ENCODE measurements at regions not wholly inside any gene's neighbourhood (a gene's known extent, or its start where the extent isn't known, plus 50 kb on each side); places are given as distances from the start of the nearest gene placed in this dataset.

GRCh38 chr13:82917984-82918383 is 964.3 kb downstream of the SLITRK1 start:
- H3K36me3 ChIP-seq, result no peaks in the 10 kb centered on the region
- no peak overlapping the region for H3K27ac ChIP-seq
- no peaks in the 10 kb centered on the region for H3K4me1 ChIP-seq
- H3K4me3 ChIP-seq, result no peak overlapping the region
- DNase-seq, result no peak
- H3K27me3 ChIP-seq, result no peaks in the 10 kb centered on the region
- no peaks in the 10 kb centered on the region for H3K9me3 ChIP-seq (replicated peaks)

- Histone ChIP-seq H3K4me1 (no peaks in the 10 kb centered on the region), H3K4me3 (no peak overlapping the region)
- no peak for DNase-seq
Observed at GRCh38 chr13:82912564-82912963, 969.7 kb downstream of the SLITRK1 start.

GRCh38 chr13:82905071-82905470 is 977.2 kb downstream of the SLITRK1 start:
- H3K27me3 ChIP-seq, result no peaks in the 10 kb centered on the region
- no peak for DNase-seq
- H3K36me3 ChIP-seq, result no peaks in the 10 kb centered on the region
- H3K4me1 ChIP-seq, result no peaks in the 10 kb centered on the region
- no peak overlapping the region for H3K4me3 ChIP-seq
- no peak overlapping the region for H3K27ac ChIP-seq
- H3K9me3 ChIP-seq (replicated peaks), result no peaks in the 10 kb centered on the region

More at GRCh38 chr13:82912564-82912963, 969.7 kb downstream of the SLITRK1 start:
- Histone ChIP-seq H3K9me3 (replicated peaks) (no peaks in the 10 kb centered on the region), H3K27me3 (no peaks in the 10 kb centered on the region), H3K27ac (no peak overlapping the region), H3K36me3 (no peaks in the 10 kb centered on the region)

- H3K27me3 ChIP-seq, result no peaks in the 10 kb centered on the region
- no peak overlapping the region for H3K27ac ChIP-seq
- no peaks in the 10 kb centered on the region for H3K4me1 ChIP-seq
- no peaks in the 10 kb centered on the region for H3K36me3 ChIP-seq
- H3K9me3 ChIP-seq (replicated peaks), result no peaks in the 10 kb centered on the region
- no peak overlapping the region for H3K4me3 ChIP-seq
- DNase-seq, result no peak
Observed at GRCh38 chr13:82900453-82900852, 981.8 kb downstream of the SLITRK1 start.

- Histone ChIP-seq H3K4me1 (no peaks in the 10 kb centered on the region), H3K4me3 (no peak overlapping the region), H3K27ac (no peak overlapping the region), H3K27me3 (no peaks in the 10 kb centered on the region), H3K9me3 (replicated peaks) (no peaks in the 10 kb centered on the region), H3K36me3 (no peaks in the 10 kb centered on the region)
- DNase-seq, result no peak
Observed at GRCh38 chr13:82898586-82898985, 983.7 kb downstream of the SLITRK1 start.

GRCh38 chr13:82879921-82880320 is 1002.4 kb downstream of the SLITRK1 start:
- Histone ChIP-seq H3K9me3 (replicated peaks) (no peaks in the 10 kb centered on the region), H3K4me3 (no peak overlapping the region), H3K36me3 (no peaks in the 10 kb centered on the region), H3K27ac (no peak overlapping the region), H3K4me1 (no peaks in the 10 kb centered on the region), H3K27me3 (no peaks in the 10 kb centered on the region)
- no peak for DNase-seq

GRCh38 chr13:82878536-82878935 is 1003.7 kb downstream of the SLITRK1 start:
- H3K4me1 ChIP-seq, result no peaks in the 10 kb centered on the region
- no peak for DNase-seq
- no peaks in the 10 kb centered on the region for H3K36me3 ChIP-seq
- no peak overlapping the region for H3K4me3 ChIP-seq
- no peak overlapping the region for H3K27ac ChIP-seq
- H3K27me3 ChIP-seq, result no peaks in the 10 kb centered on the region
- no peaks in the 10 kb centered on the region for H3K9me3 ChIP-seq (replicated peaks)

GRCh38 chr13:82867284-82867683 is 1015.0 kb downstream of the SLITRK1 start:
- Histone ChIP-seq H3K9me3 (replicated peaks) (no peaks in the 10 kb centered on the region), H3K27ac (no peak overlapping the region), H3K36me3 (no peaks in the 10 kb centered on the region), H3K27me3 (no peaks in the 10 kb centered on the region), H3K4me3 (no peak overlapping the region), H3K4me1 (no peaks in the 10 kb centered on the region)
- no peak for DNase-seq

- Histone ChIP-seq H3K36me3 (no peaks in the 10 kb centered on the region), H3K4me3 (no peak overlapping the region), H3K27me3 (no peaks in the 10 kb centered on the region), H3K27ac (no peak overlapping the region), H3K4me1 (no peaks in the 10 kb centered on the region), H3K9me3 (replicated peaks) (no peaks in the 10 kb centered on the region; the same call in 1 of the 2 replicates)
- no peak for DNase-seq
Observed at GRCh38 chr13:82850644-82851043, 1031.6 kb downstream of the SLITRK1 start.

GRCh38 chr13:82848766-82849165 is 1033.5 kb downstream of the SLITRK1 start:
- Histone ChIP-seq H3K4me3 (no peak overlapping the region), H3K9me3 (replicated peaks) (no peaks in the 10 kb centered on the region), H3K27me3 (no peaks in the 10 kb centered on the region), H3K36me3 (no peaks in the 10 kb centered on the region), H3K4me1 (no peaks in the 10 kb centered on the region), H3K27ac (no peak overlapping the region)
- DNase-seq, result no peak

- no peak overlapping the region for H3K27ac ChIP-seq
- peak in 1 of 2 experiments; percentile 2 for DNase-seq
- H3K4me3 ChIP-seq, result no peak overlapping the region
- no peaks in the 10 kb centered on the region for H3K4me1 ChIP-seq
- no peaks in the 10 kb centered on the region for H3K9me3 ChIP-seq (replicated peaks)
- H3K27me3 ChIP-seq, result no peaks in the 10 kb centered on the region
- H3K36me3 ChIP-seq, result no peaks in the 10 kb centered on the region
Observed at GRCh38 chr13:82847595-82847994, 1034.7 kb downstream of the SLITRK1 start.

- Histone ChIP-seq H3K36me3 (no peaks in the 10 kb centered on the region), H3K27me3 (no peaks in the 10 kb centered on the region), H3K4me3 (no peak overlapping the region), H3K4me1 (no peaks in the 10 kb centered on the region), H3K9me3 (replicated peaks) (no peaks in the 10 kb centered on the region), H3K27ac (no peak overlapping the region)
- no peak for DNase-seq
Observed at GRCh38 chr13:82833923-82834322, 1048.4 kb downstream of the SLITRK1 start.

- Histone ChIP-seq H3K9me3 (replicated peaks) (no peaks in the 10 kb centered on the region), H3K4me3 (no peak overlapping the region), H3K36me3 (no peaks in the 10 kb centered on the region), H3K4me1 (no peaks in the 10 kb centered on the region), H3K27me3 (no peaks in the 10 kb centered on the region), H3K27ac (no peak overlapping the region)
- DNase-seq, result no peak
Observed at GRCh38 chr13:82829040-82829439, 1053.2 kb downstream of the SLITRK1 start.

GRCh38 chr13:82827724-82828123 is 1054.5 kb downstream of the SLITRK1 start:
- H3K27ac ChIP-seq, result no peak overlapping the region
- no peaks in the 10 kb centered on the region for H3K36me3 ChIP-seq
- no peak for DNase-seq
- no peaks in the 10 kb centered on the region for H3K27me3 ChIP-seq
- no peaks in the 10 kb centered on the region for H3K4me1 ChIP-seq
- no peaks in the 10 kb centered on the region for H3K9me3 ChIP-seq (replicated peaks)
- no peak overlapping the region for H3K4me3 ChIP-seq

- no peaks in the 10 kb centered on the region for H3K36me3 ChIP-seq
- no peak for DNase-seq
- H3K9me3 ChIP-seq (replicated peaks), result no peaks in the 10 kb centered on the region
- H3K4me1 ChIP-seq, result no peaks in the 10 kb centered on the region
- H3K4me3 ChIP-seq, result no peak overlapping the region
- no peaks in the 10 kb centered on the region for H3K27me3 ChIP-seq
- no peak overlapping the region for H3K27ac ChIP-seq
Observed at GRCh38 chr13:82822935-82823334, 1059.3 kb downstream of the SLITRK1 start.

- Histone ChIP-seq H3K9me3 (replicated peaks) (no peaks in the 10 kb centered on the region), H3K27ac (no peak overlapping the region), H3K36me3 (no peaks in the 10 kb centered on the region), H3K4me1 (no peaks in the 10 kb centered on the region), H3K4me3 (no peak overlapping the region), H3K27me3 (no peaks in the 10 kb centered on the region)
- DNase-seq, result no peak
Observed at GRCh38 chr13:82817133-82817532, 1065.1 kb downstream of the SLITRK1 start.

- Histone ChIP-seq H3K4me1 (no peaks in the 10 kb centered on the region), H3K9me3 (replicated peaks) (no peaks in the 10 kb centered on the region), H3K4me3 (no peak overlapping the region), H3K36me3 (no peaks in the 10 kb centered on the region), H3K27ac (no peak overlapping the region), H3K27me3 (no peaks in the 10 kb centered on the region)
- no peak for DNase-seq
Observed at GRCh38 chr13:82815791-82816190, 1066.5 kb downstream of the SLITRK1 start.
